ENCODE measurements at regions not wholly inside any gene's neighbourhood (a gene's known extent, or its start where the extent isn't known, plus 50 kb on each side); places are given as distances from the start of the nearest gene placed in this dataset.
A peak's percentile ranks its signal among the peaks of the same experiment; 100 is the strongest.

- no peak for DNase-seq (ENCODE audit: low read depth)
- no peak overlapping the region for H3K4me3 ChIP-seq (ENCODE audit: control insufficient read depth, low read depth, low read length)
- no peak for TF ChIP-seq CTCF (conservative IDR thresholded peaks at IDR 0.05; ENCODE audit: control insufficient read depth, insufficient read depth, low read depth, low read length)
Observed at GRCh38 chr7:131252976-131253375, 74.7 kb upstream of the MKLN1 start.

GRCh38 chr7:131254211-131254610, 73.5 kb upstream of the MKLN1 start:
- no peak for TF ChIP-seq CTCF (conservative IDR thresholded peaks at IDR 0.05; ENCODE audit: control insufficient read depth, insufficient read depth, low read depth, low read length)
- no peak for DNase-seq (ENCODE audit: low read depth)
- no peak overlapping the region for H3K4me3 ChIP-seq (ENCODE audit: control insufficient read depth, low read depth, low read length)

GRCh38 chr7:131255242-131255641, 72.4 kb upstream of the MKLN1 start:
- DNase-seq (ENCODE audit: low read depth): no peak
- no peak overlapping the region for H3K4me3 ChIP-seq (ENCODE audit: control insufficient read depth, low read depth, low read length)
- no peak for TF ChIP-seq CTCF (conservative IDR thresholded peaks at IDR 0.05; ENCODE audit: control insufficient read depth, insufficient read depth, low read depth, low read length)

GRCh38 chr7:131261476-131261994, 66.1 kb upstream of the MKLN1 start:
- DNase-seq (ENCODE audit: low read depth): no peak
- no peak overlapping the region for H3K4me3 ChIP-seq (ENCODE audit: control insufficient read depth, low read depth, low read length)
- TF ChIP-seq CTCF (conservative IDR thresholded peaks at IDR 0.05; ENCODE audit: control insufficient read depth, insufficient read depth, low read depth, low read length): no peak

GRCh38 chr7:131265227-131265626, 62.4 kb upstream of the MKLN1 start:
- no peak for DNase-seq (ENCODE audit: low read depth)
- no peak for TF ChIP-seq CTCF (conservative IDR thresholded peaks at IDR 0.05; ENCODE audit: control insufficient read depth, insufficient read depth, low read depth, low read length)
- H3K4me3 ChIP-seq (ENCODE audit: control insufficient read depth, low read depth, low read length): no peak overlapping the region

GRCh38 chr7:131267631-131268030, 60.0 kb upstream of the MKLN1 start:
- no peak for DNase-seq (ENCODE audit: low read depth)
- TF ChIP-seq CTCF (conservative IDR thresholded peaks at IDR 0.05; ENCODE audit: control insufficient read depth, insufficient read depth, low read depth, low read length): no peak
- no peak overlapping the region for H3K4me3 ChIP-seq (ENCODE audit: control insufficient read depth, low read depth, low read length)

GRCh38 chr7:131268906-131269305, 58.8 kb upstream of the MKLN1 start:
- peak; percentile 11 for DNase-seq (ENCODE audit: low read depth)
- TF ChIP-seq CTCF (conservative IDR thresholded peaks at IDR 0.05; ENCODE audit: control insufficient read depth, insufficient read depth, low read depth, low read length): no peak
- no peak overlapping the region for H3K4me3 ChIP-seq (ENCODE audit: control insufficient read depth, low read depth, low read length)

All from fibroblast of mammary gland (primary cell).